HCT116 (cell line): ENCODE measurements at regions not wholly inside any gene's neighbourhood (a gene's known extent, or its start where the extent isn't known, plus 50 kb on each side); places are given as distances from the start of the nearest gene placed in this dataset.

ENCODE experiments used
- ATAC-seq: fragments of 200-7000 bp; cut with Tn5 transposase; 2 replicates; pipeline ENCODE4 v1.9.1; 2020; ENCODE audit warnings: mild to moderate bottlenecking, moderate library complexity
- BruUV-seq: library from RNA; stranded (reverse); fragments of 400-500 nt; replicated peaks from 2 replicates; lab custom pipeline; 2021; lab: Mats Ljungman, UMichigan
- CTCF ChIA-PET: fragments of 300-600 bp; sonication (Branson Sonifier 250); formaldehyde crosslinking; loops from one replicate; lab custom pipeline; 2021; ENCODE audit warnings: antibody characterized with exemption; lab: Charles Lee
- POLR2A ChIA-PET: fragments of 300-600, 350-600 bp; sonication (Branson Sonifier 250); formaldehyde crosslinking; loops from one replicate; lab custom pipeline; 2021; ENCODE audit warnings: antibody characterized with exemption; lab: Charles Lee
- RAD21 ChIA-PET, 2 experiments: fragments of 300-600 bp; sonication (Branson Sonifier 250); formaldehyde crosslinking; loops; one replicate each; lab custom pipeline; 2023; ENCODE audit warnings: low total read pairs in 2 of 2; ENCODE audit not compliant: uncharacterized antibody in 2 of 2, unreplicated experiment in 2 of 2, low non-redundant PET in 1 of 2; lab: Charles Lee
- DNase-seq: peaks from one replicate; pipeline ENCODE4 v3.0.0-alpha.2; 2010; ENCODE audit warnings: low read depth, low spot score
- H2AFZ ChIP-seq: fragments of 200-600 bp; shearing (Covaris generic), sonication (generic); 2 replicates; pipeline ENCODE4 v1.6.1; 2017; ENCODE audit warnings: low read depth, mixed run types, mixed read lengths, antibody characterized with exemption, low read length; ENCODE audit not compliant: poor library complexity, severe bottlenecking
- H3K27ac ChIP-seq: 2 replicates; pipeline ENCODE4 v1.5.1; 2012; ENCODE audit warnings: low read depth, low read length
- H3K27me3 ChIP-seq: fragments of 200-600 bp; sonication (generic); 2 replicates; pipeline ENCODE4 v1.6.1; 2016; ENCODE audit warnings: mixed run types, low read length, mixed read lengths; ENCODE audit not compliant: insufficient read depth
- H3K36me3 ChIP-seq, 2 experiments: fragments of 200-500 bp in 1 of 2; fragments of 200-600 bp in 1 of 2; sonication (Bioruptor generic) in 1 of 2; sonication (generic) in 1 of 2; 2 replicates each; pipeline versions ENCODE4 v1.5.1 to v1.6.1; 2014 to 2016; ENCODE audit warnings: low read length in 2 of 2, inconsistent platforms in 1 of 2, mixed read lengths in 1 of 2, mixed run types in 1 of 2; ENCODE audit not compliant: insufficient read depth in 2 of 2, control insufficient read depth in 1 of 2
- H3K4me1 ChIP-seq, 2 experiments: fragments of 200-600 bp in 1 of 2; sonication (generic) in 1 of 2; 2 replicates each; pipeline versions ENCODE4 v1.5.1 to v1.6.1; 2012 to 2017; ENCODE audit warnings: low read length in 2 of 2, inconsistent platforms in 1 of 2, mild to moderate bottlenecking in 1 of 2, mixed read lengths in 1 of 2, mixed run types in 1 of 2, moderate library complexity in 1 of 2; ENCODE audit not compliant: insufficient read depth in 2 of 2, control insufficient read depth in 1 of 2
- H3K4me2 ChIP-seq: fragments of 200-600 bp; sonication (generic); 2 replicates; pipeline ENCODE4 v1.6.1; 2017; ENCODE audit warnings: mixed run types, low read length, mixed read lengths
- H3K4me3 ChIP-seq, 2 experiments: fragments of 200-600 bp in 1 of 2; sonication (generic) in 1 of 2; replicated peaks in 1 of 2; 2 replicates each; pipeline ENCODE4 v1.5.1; 2011 to 2016; ENCODE audit warnings: low read length in 2 of 2, control low read depth in 1 of 2, low read depth in 1 of 2, mild to moderate bottlenecking in 1 of 2, mixed read lengths in 1 of 2, mixed run types in 1 of 2
- H3K79me2 ChIP-seq: fragments of 200-600 bp; sonication (generic); 2 replicates; pipeline ENCODE4 v1.6.1; 2017; ENCODE audit warnings: mild to moderate bottlenecking, mixed run types, low read length, moderate library complexity, mixed read lengths; ENCODE audit not compliant: insufficient read depth
- H3K9ac ChIP-seq: fragments of 200-600 bp; sonication (generic); 2 replicates; pipeline ENCODE4 v1.6.1; 2016; ENCODE audit warnings: low read length, mixed read lengths
- H3K9me2 ChIP-seq: fragments of 200-600 bp; sonication (generic), shearing (Covaris generic); 2 replicates; pipeline ENCODE4 v1.6.1; 2017; ENCODE audit warnings: mixed run types, mild to moderate bottlenecking, moderate library complexity; ENCODE audit not compliant: insufficient read depth
- H3K9me3 ChIP-seq, 2 experiments: fragments of 200-500 bp in 1 of 2; fragments of 200-600 bp in 1 of 2; sonication (Bioruptor generic) in 1 of 2; sonication (generic) in 1 of 2; 2 replicates each; pipeline ENCODE4 v1.6.1; 2014 to 2017; ENCODE audit warnings: low read length in 2 of 2, mixed read lengths in 2 of 2, inconsistent platforms in 1 of 2, low read depth in 1 of 2, mild to moderate bottlenecking in 1 of 2, mixed run types in 1 of 2, moderate library complexity in 1 of 2; ENCODE audit not compliant: control insufficient read depth in 1 of 2, insufficient read depth in 1 of 2
- H4K20me1 ChIP-seq: fragments of 200-600 bp; sonication (generic), shearing (Covaris generic); 2 replicates; pipeline ENCODE4 v1.6.1; 2017; ENCODE audit warnings: mixed run types, mild to moderate bottlenecking, moderate library complexity; ENCODE audit not compliant: insufficient read depth
- CBX3 ChIP-seq: IDR thresholded peaks from 2 replicates; pipeline ENCODE4 v1.6.1; 2012; ENCODE audit warnings: low read depth
- CEBPB ChIP-seq: IDR thresholded peaks from 2 replicates; pipeline ENCODE4 v1.6.1; 2012; ENCODE audit warnings: low read depth
- EGR1 ChIP-seq: IDR thresholded peaks from 2 replicates; pipeline ENCODE4 v1.6.1; 2012; ENCODE audit warnings: low read depth
- EZH2 ChIP-seq: fragments of 200-600 bp; sonication (generic); IDR thresholded peaks from 2 replicates; pipeline ENCODE4 v1.6.1; 2017; ENCODE audit warnings: antibody characterized with exemption, mixed run types
- POLR2AphosphoS5 ChIP-seq: IDR thresholded peaks from 2 replicates; pipeline ENCODE4 v1.6.1; 2011; ENCODE audit warnings: mild to moderate bottlenecking, low read depth, low read length, moderate library complexity
- RAD21 ChIP-seq: IDR thresholded peaks from 2 replicates; pipeline ENCODE4 v1.6.1; 2012; ENCODE audit warnings: low read depth, mild to moderate bottlenecking
- REST ChIP-seq: IDR thresholded peaks from 2 replicates; pipeline ENCODE4 v1.6.1; 2012; ENCODE audit warnings: low read depth
- SIN3A ChIP-seq: IDR thresholded peaks from 2 replicates; pipeline ENCODE4 v1.6.1; 2012; ENCODE audit warnings: low read depth
- TCF7L2 ChIP-seq: IDR thresholded peaks from 2 replicates; pipeline ENCODE4 v1.7.0; 2011; ENCODE audit warnings: borderline replicate concordance, inconsistent platforms; ENCODE audit not compliant: insufficient read depth, insufficient read length; ENCODE audit errors: extremely low read depth
- ZBTB33 ChIP-seq: IDR thresholded peaks from 2 replicates; pipeline ENCODE4 v1.6.1; 2011; ENCODE audit warnings: mild to moderate bottlenecking, low read length, moderate library complexity; ENCODE audit not compliant: insufficient replicate concordance; ENCODE audit errors: extremely low read depth
- ZFX ChIP-seq: fragments of 450-650 bp; IDR thresholded peaks from 2 replicates; pipeline ENCODE4 v1.6.1; 2017
- intact Hi-C: fragments of 100-400 bp; cut with micrococcal nuclease; formaldehyde crosslinking; loops from 2 replicates; pipeline ENCODE4 v1.10.0; 2022

- intact Hi-C loops, result no loop called here
- ATAC-seq (no peak), DNase-seq (no peak)
- RAD21 ChIA-PET, result no interaction called here
- TF ChIP-seq CEBPB (no peak), ZBTB33 (no peak)
- Histone ChIP-seq H3K4me1 (no peaks in the 10 kb centered on the region), H3K27me3 (no peaks in the 10 kb centered on the region), H2AFZ (no peak overlapping the region), H3K27ac (no peak overlapping the region), H3K4me3 (no peak overlapping the region), H3K36me3 (no peaks in the 10 kb centered on the region), H4K20me1 (no peaks in the 10 kb centered on the region), H3K9ac (no peak overlapping the region), H3K4me2 (no peak overlapping the region), H3K79me2 (no peaks in the 10 kb centered on the region), H3K9me3 (peaks cover 0 to 11% of the 10 kb centered on the region in 2 experiments; a peak in 2 of 4 replicates), H3K9me2 (no peaks in the 10 kb centered on the region)
- BruUV-seq, result no TSS peak
- POLR2A ChIA-PET, result no interaction called here
- CTCF ChIA-PET, result no interaction called here
Measured at GRCh38 chr5:4199049-4199841, 603.6 kb downstream of the IRX1 start.

- Histone ChIP-seq H3K27me3 (no peaks in the 10 kb centered on the region), H2AFZ (no peak overlapping the region), H3K36me3 (no peaks in the 10 kb centered on the region), H3K9ac (no peak overlapping the region), H3K9me2 (no peaks in the 10 kb centered on the region), H3K4me3 (no peak overlapping the region), H4K20me1 (no peaks in the 10 kb centered on the region), H3K4me1 (no peaks in the 10 kb centered on the region), H3K27ac (no peak overlapping the region), H3K9me3 (peaks cover 6 to 18% of the 10 kb centered on the region in 2 experiments; a peak in 2 of 4 replicates), H3K79me2 (no peaks in the 10 kb centered on the region), H3K4me2 (no peak overlapping the region)
- intact Hi-C loops, result no loop called here
- ChIA-PET POLR2A (no interaction called here), CTCF (no interaction called here), RAD21 (no interaction called here)
- BruUV-seq, result no TSS peak
- no peak for DNase-seq
- no peak for ATAC-seq
- no peak for TF ChIP-seq RAD21
- no peak for TF ChIP-seq REST
- no peak for TF ChIP-seq CBX3
- no peak for TF ChIP-seq TCF7L2
- TF ChIP-seq ZFX, result no peak
- TF ChIP-seq ZBTB33, result no peak
- no peak for TF ChIP-seq EGR1
- TF ChIP-seq SIN3A, result no peak
- TF ChIP-seq POLR2AphosphoS5, result no peak
- no peak for TF ChIP-seq EZH2
- TF ChIP-seq CEBPB, result no peak
Measured at GRCh38 chr5:4203146-4203545, 607.5 kb downstream of the IRX1 start.
